ENCODE measurements at regions not wholly inside any gene's neighbourhood (a gene's known extent, or its start where the extent isn't known, plus 50 kb on each side); places are given as distances from the start of the nearest gene placed in this dataset.

GRCh38 chr17:71966055-71966454, 154.8 kb upstream of the SOX9 start:
- Histone ChIP-seq H3K4me2 (ENCODE audit: insufficient read depth, low read length) (no peak overlapping the region), H3K36me3 (ENCODE audit: control insufficient read depth in 2 of 2, extremely low read depth in 1 of 2, insufficient read depth in 2 of 2, low read length in 2 of 2) (no peaks in the 10 kb centered on the region), H3K4me3 (replicated peaks in 1 of 3; ENCODE audit: insufficient read depth in 1 of 3, low read depth in 1 of 3, low read length in 3 of 3) (no peak overlapping the region), H3K27me3 (ENCODE audit: control insufficient read depth in 2 of 2, insufficient read depth in 2 of 2, low read length in 2 of 2) (no peaks in the 10 kb centered on the region), H3K9ac (replicated peaks; ENCODE audit: extremely low read depth, insufficient read depth, low read length) (no peak overlapping the region), H3K27ac (ENCODE audit: insufficient read depth, low read depth, low read length) (no peak overlapping the region), H4K20me1 (replicated peaks; ENCODE audit: control insufficient read depth, extremely low read depth, insufficient read depth, low read length) (no peaks in the 10 kb centered on the region), H3K9me3 (replicated peaks; ENCODE audit: control insufficient read depth, insufficient read depth, low read length) (peaks cover 5% of the 10 kb centered on the region), H3K79me2 (ENCODE audit: control insufficient read depth, insufficient read depth, low read length) (no peaks in the 10 kb centered on the region), H2AFZ (ENCODE audit: low read depth, low read length) (no peak overlapping the region), H3K9me1 (replicated peaks; ENCODE audit: control insufficient read depth, extremely low read depth, insufficient read depth, low read length) (no peaks in the 10 kb centered on the region), H3K4me1 (ENCODE audit: control insufficient read depth, extremely low read depth, insufficient read depth, low read length) (no peaks in the 10 kb centered on the region)
- DNase-seq (ENCODE audit: low read depth, low spot score) (no peak), FAIRE-seq (no peak)
- TF ChIP-seq JUN (IDR thresholded peaks at IDR 0.05; ENCODE audit: borderline replicate concordance, insufficient read depth, insufficient read length, low read depth), result no peak
- no peak for TF ChIP-seq EZH2 (IDR thresholded peaks at IDR 0.05; ENCODE audit: borderline replicate concordance, low read depth, low read length, severe bottlenecking)
- TF ChIP-seq, protein P1, sequence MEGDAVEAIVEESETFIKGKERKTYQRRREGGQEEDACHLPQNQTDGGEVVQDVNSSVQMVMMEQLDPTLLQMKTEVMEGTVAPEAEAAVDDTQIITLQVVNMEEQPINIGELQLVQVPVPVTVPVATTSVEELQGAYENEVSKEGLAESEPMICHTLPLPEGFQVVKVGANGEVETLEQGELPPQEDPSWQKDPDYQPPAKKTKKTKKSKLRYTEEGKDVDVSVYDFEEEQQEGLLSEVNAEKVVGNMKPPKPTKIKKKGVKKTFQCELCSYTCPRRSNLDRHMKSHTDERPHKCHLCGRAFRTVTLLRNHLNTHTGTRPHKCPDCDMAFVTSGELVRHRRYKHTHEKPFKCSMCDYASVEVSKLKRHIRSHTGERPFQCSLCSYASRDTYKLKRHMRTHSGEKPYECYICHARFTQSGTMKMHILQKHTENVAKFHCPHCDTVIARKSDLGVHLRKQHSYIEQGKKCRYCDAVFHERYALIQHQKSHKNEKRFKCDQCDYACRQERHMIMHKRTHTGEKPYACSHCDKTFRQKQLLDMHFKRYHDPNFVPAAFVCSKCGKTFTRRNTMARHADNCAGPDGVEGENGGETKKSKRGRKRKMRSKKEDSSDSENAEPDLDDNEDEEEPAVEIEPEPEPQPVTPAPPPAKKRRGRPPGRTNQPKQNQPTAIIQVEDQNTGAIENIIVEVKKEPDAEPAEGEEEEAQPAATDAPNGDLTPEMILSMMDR (IDR thresholded peaks at IDR 0.05; ENCODE audit: extremely low read depth in 1 of 2, insufficient read depth in 1 of 2, low read depth in 1 of 2, low read length in 2 of 2), result no peak
- TF ChIP-seq MYC (IDR thresholded peaks at IDR 0.05; ENCODE audit: low read depth, low read length), result no peak
- intact Hi-C loops (cut with micrococcal nuclease) (no loop called here), dilution Hi-C loops (cut with MboI; ENCODE audit: extremely low pct_ligation_motif_present, low sequenced_read_pairs) (no loop called here)
- no TSS peak for BruUV-seq (replicated peaks)
- POLR2A ChIA-PET, result no interaction called here
- CTCF ChIA-PET, result no interaction called here

GRCh38 chr17:71966459-71967313, 154.1 kb upstream of the SOX9 start:
- no peaks in the 10 kb centered on the region for H3K9me1 ChIP-seq (replicated peaks; ENCODE audit: control insufficient read depth, extremely low read depth, insufficient read depth, low read length)
- peaks cover 5% of the 10 kb centered on the region for H3K9me3 ChIP-seq (replicated peaks; ENCODE audit: control insufficient read depth, insufficient read depth, low read length)
- no peak overlapping the region for H3K27ac ChIP-seq (ENCODE audit: insufficient read depth, low read depth, low read length)
- no peaks in the 10 kb centered on the region for H4K20me1 ChIP-seq (replicated peaks; ENCODE audit: control insufficient read depth, extremely low read depth, insufficient read depth, low read length)
- H3K36me3 ChIP-seq (ENCODE audit: control insufficient read depth in 2 of 2, extremely low read depth in 1 of 2, insufficient read depth in 2 of 2, low read length in 2 of 2), result no peaks in the 10 kb centered on the region
- BruUV-seq (replicated peaks), result no TSS peak
- dilution Hi-C loops (cut with MboI; ENCODE audit: extremely low pct_ligation_motif_present, low sequenced_read_pairs) (no loop called here), intact Hi-C loops (cut with micrococcal nuclease) (no loop called here)
- ChIA-PET CTCF (no interaction called here), POLR2A (no interaction called here)
- H2AFZ ChIP-seq (ENCODE audit: low read depth, low read length), result no peak overlapping the region
- no peak overlapping the region for H3K9ac ChIP-seq (replicated peaks; ENCODE audit: extremely low read depth, insufficient read depth, low read length)
- TF ChIP-seq, protein P2, sequence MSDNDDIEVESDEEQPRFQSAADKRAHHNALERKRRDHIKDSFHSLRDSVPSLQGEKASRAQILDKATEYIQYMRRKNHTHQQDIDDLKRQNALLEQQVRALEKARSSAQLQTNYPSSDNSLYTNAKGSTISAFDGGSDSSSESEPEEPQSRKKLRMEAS (IDR thresholded peaks at IDR 0.05; ENCODE audit: insufficient read depth, insufficient read length), result no peak
- no peak for TF ChIP-seq MYC (IDR thresholded peaks at IDR 0.05; ENCODE audit: low read depth, low read length)
- no peak for TF ChIP-seq GATA2 (IDR thresholded peaks at IDR 0.05; ENCODE audit: insufficient read depth, insufficient read length, low read depth, low read length)
- no peak for TF ChIP-seq POLR2AphosphoS5 (IDR thresholded peaks at IDR 0.05; ENCODE audit: insufficient read depth, low read depth, low read length)
- H3K4me1 ChIP-seq (ENCODE audit: control insufficient read depth, extremely low read depth, insufficient read depth, low read length), result no peaks in the 10 kb centered on the region
- H3K27me3 ChIP-seq (ENCODE audit: control insufficient read depth in 2 of 2, insufficient read depth in 2 of 2, low read length in 2 of 2), result no peaks in the 10 kb centered on the region
- no peaks in the 10 kb centered on the region for H3K79me2 ChIP-seq (ENCODE audit: control insufficient read depth, insufficient read depth, low read length)
- H3K4me3 ChIP-seq (replicated peaks in 1 of 3; ENCODE audit: insufficient read depth in 1 of 3, low read depth in 1 of 3, low read length in 3 of 3), result no peak overlapping the region
- DNase-seq (ENCODE audit: low read depth, low spot score) (no peak), FAIRE-seq (no peak)
- no peak overlapping the region for H3K4me2 ChIP-seq (ENCODE audit: insufficient read depth, low read length)

Data from endothelial cell of umbilical vein (primary cell).